Right renal pelvis (tissue), 4 donors: ENCODE measurements at regions not wholly inside any gene's neighbourhood (a gene's known extent, or its start where the extent isn't known, plus 50 kb on each side); places are given as distances from the start of the nearest gene placed in this dataset.
"Not testable (repeated sequence)": the region's sequence is repeated elsewhere in the genome, so short reads cannot be mapped to it uniquely, and the experiment has no call there.

Source experiments
- DNase-seq, 4 donors: peaks; one replicate each; pipeline ENCODE4 v3.0.0-alpha.2; 2013; ENCODE audit warnings: low read depth in 4 of 4, low spot score in 3 of 4, missing footprints in 1 of 4

DNA sequence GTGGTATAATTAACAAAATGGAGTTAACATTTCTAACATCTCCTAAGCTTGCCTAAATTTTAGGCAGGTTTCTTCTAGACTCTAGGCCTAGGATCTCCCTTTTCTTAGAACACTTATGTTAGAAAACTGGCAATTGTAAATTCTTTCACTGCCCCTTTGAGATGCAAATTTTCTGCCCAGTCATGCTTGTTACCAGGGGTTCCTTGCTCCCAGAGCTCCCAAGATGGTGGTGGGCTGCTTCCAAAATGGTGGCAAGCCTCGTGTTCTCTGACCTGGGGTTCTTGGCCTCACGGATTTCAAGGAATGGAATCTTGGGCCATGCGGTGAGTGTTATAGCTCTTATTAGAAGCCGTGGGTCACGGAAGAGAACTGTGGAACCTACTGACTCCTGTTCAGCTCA lies 1361.4 kb downstream of the NCAM2 start:
- not testable (repeated sequence) for DNase-seq

GRCh38 chr21:22363504-22363903 lies 1365.3 kb downstream of the NCAM2 start:
- DNase-seq: no peak

DNA sequence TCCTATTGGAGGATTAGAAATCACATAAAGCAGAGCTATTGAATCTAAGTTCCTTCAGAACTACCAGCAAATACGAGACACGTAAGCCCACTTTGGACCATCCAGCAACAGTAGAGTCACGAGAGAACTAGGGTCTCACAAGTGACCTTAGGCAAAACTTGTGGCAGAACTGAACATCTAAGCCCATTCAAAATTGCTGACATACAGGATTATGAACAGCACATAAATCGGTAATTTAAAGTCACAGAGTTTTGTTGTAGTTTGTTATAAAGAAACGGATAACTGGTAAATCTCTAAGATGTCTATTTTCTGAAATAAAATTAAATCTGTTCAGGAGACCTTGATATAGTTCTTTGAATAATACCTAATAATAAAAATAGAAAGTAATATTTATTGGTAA lies 1366.0 kb downstream of the NCAM2 start:
- DNase-seq: no peak

DNA sequence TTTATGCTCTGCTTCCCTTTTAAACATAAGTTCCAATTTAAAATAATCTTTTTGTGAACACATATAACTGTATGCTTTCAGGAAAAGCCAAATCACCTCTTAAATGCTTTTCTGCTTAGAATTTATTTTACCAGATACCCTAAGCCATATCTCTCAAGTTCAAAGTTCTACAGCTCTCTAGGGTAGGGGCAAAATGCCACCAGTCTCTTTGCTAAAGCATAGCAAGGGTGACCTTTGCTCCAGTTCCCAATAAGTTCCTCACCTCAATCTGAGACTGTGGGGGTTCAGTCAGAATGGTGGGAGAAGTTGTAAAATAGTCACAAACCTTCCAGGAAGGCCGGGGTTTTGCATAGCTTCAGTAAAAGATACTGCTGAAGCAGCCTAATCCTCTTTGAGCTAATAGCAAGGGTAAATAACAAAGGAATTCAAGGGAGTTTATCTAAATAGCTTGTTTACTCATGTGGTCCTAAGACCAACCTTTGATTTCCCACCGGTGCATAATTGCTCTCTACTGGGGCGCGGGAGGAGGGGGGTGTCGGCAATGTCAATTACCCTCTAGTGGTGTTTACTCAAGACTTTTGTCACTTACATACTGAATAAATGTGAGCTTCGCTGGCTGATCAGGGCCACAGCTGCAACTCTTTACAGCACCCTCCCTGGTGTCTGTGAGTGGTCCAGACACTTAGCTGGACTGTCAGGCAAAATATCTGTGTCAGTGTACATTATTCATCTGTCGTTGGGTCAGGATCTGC lies 1376.2 kb downstream of the NCAM2 start:
- DNase-seq: no peak

GRCh38 chr21:22377795-22378194 lies 1379.6 kb downstream of the NCAM2 start:
- DNase-seq: not testable (repeated sequence)

DNA sequence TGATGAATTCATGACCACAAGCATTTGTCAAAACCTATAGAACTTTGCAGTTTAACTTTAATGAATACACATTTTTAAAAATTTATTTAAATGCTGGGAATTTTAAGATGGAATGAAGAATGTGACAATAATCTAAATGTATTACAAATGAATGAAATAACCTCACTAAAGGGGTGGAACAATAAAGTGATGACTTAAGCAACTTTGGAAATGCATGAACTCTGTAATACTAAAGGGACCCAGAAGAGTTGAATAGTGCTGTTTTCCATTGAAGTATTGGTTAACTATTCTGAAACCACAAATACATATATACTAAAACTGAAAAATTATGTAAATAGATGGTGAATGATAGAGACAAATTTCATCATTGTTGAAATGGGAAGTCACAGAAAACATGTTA lies 1395.1 kb downstream of the NCAM2 start:
- no peak for DNase-seq

- no peak for DNase-seq
These were observed 1397.8 kb downstream of the NCAM2 start for GRCh38 chr21:22395965-22396364.

GRCh38 chr21:22399681-22400514 lies 1401.7 kb downstream of the NCAM2 start:
- no peak for DNase-seq

DNA sequence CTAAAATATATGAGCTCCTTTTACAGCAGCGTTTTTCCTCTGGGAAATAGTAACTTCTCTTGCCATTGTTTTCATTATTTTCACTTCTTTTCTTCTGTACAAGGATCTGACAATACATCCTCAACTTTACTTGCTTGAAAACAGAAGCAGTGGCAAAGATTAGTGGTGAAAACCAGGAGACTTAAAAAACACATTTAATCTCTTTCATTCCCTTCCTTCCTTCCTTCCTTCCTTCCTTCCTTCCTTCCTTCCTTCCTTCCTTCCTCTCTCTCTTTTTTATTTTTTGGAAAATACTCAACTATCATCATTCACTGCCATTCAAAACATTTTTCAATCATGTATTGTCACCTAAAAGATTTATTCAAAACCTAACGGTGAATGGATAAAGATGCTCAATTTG lies 1411.4 kb downstream of the NCAM2 start:
- no peak for DNase-seq

- no peak for DNase-seq
These were observed 1418.3 kb downstream of the NCAM2 start for GRCh38 chr21:22416555-22416954.

DNA sequence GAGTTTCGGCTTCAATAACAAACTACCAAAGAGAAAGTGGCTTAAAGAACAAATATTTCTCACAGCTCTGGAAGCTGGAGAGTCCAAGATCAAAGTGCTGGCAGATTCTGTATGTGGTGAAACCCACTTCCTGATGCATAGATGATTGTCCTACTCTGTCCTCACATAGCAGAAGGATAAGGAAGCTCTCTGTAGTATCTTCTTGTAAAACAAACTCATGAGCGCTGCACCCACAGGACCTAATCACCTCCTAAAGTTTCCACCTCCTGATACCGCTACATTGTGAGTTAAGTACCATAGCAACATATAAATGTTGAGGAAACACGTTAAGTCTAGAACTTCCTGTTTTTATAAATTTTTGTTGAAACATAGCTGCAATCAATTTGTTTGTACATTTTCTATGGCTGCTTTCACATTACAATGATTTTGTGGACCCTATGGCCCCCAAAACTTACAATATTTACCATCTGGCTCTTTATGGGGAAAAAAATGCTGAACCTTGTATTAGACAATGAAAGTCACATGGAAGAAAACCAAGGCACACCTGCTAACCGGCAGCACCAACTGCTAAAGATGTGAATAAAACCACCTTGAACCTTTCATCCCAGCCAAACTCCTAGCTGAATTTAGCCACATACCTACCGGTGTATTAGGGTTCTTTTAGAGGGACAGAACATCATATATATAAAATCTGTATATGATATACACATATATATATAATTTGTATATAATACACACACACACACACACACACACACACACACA lies 1423.4 kb downstream of the NCAM2 start:
- DNase-seq: no peak

DNA sequence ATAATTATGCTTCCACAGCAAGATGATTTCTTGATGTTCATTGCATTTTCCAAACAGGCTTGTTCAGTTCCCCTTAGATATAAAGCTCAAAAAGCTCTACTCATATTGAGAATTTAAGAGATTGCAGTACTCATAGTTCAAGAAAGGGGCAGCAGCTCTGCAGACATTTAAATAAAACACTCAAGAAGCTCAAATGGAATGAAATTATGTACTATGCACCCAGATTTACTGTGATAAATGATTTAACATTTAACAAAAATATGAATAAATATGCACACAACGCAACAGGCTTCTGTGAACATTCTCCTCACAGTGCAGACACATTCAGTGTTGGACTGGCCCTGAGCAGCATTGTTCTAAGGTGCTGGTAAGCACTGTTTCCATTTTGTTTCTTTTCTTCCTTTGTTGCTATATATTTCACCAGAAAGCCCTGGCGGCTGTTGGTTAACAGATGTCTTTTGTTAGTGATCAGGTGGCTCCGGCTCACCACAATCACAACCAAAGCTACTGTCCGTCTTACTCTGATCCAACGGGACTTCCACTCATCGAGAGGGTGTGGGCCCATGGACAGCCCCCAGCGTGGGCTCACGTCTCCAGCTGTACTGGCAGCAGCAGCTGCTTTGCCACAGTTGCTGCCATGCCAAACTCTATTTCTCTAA lies 1440.3 kb downstream of the NCAM2 start:
- DNase-seq: no peak

GRCh38 chr21:22444990-22445389 lies 1446.8 kb downstream of the NCAM2 start:
- no peak for DNase-seq

DNA sequence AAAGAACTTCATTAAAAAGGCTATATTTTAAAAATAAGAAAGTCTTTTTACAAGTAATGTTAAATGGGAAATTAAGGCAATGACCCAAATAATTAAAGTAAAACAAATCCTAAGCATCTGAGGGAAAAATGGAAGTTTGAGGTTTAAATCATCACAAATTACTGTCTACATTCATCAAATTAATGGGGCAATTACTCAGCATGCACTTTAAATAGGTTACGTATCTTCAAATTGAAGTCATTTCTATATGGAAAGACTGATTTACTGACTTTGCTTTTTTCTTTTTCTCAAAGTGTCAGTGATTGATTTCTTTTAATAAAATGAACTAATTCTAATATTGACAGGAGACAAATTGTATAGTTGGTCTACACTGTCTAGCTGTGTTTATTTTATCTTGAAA lies 1452.3 kb downstream of the NCAM2 start:
- DNase-seq: no peak

- no peak for DNase-seq
These were observed 1458.0 kb downstream of the NCAM2 start for GRCh38 chr21:22456241-22456640.

GRCh38 chr21:22468893-22469292 lies 1470.7 kb downstream of the NCAM2 start:
- no peak for DNase-seq

- no peak for DNase-seq
These were observed 1476.2 kb downstream of the NCAM2 start for GRCh38 chr21:22474403-22474802.

DNA sequence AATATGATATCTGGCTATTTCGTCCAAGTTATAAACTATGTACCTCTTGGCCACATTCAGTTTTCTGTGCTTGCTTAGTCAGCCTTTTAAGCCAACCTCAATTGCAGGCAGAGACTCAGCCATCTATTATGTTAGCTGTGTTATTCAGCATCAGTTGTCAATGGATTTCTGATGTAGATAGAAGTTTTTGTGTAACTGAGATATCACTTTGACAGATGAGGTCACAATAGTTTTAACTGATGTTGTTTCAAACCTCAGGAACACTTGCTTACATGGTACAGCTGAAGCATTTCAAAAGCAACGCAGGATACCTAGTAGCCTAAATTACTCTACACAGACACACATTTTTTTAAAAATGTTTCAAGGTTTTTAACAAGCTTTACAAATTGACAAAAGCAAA lies 1478.0 kb downstream of the NCAM2 start:
- DNase-seq: no peak

DNA sequence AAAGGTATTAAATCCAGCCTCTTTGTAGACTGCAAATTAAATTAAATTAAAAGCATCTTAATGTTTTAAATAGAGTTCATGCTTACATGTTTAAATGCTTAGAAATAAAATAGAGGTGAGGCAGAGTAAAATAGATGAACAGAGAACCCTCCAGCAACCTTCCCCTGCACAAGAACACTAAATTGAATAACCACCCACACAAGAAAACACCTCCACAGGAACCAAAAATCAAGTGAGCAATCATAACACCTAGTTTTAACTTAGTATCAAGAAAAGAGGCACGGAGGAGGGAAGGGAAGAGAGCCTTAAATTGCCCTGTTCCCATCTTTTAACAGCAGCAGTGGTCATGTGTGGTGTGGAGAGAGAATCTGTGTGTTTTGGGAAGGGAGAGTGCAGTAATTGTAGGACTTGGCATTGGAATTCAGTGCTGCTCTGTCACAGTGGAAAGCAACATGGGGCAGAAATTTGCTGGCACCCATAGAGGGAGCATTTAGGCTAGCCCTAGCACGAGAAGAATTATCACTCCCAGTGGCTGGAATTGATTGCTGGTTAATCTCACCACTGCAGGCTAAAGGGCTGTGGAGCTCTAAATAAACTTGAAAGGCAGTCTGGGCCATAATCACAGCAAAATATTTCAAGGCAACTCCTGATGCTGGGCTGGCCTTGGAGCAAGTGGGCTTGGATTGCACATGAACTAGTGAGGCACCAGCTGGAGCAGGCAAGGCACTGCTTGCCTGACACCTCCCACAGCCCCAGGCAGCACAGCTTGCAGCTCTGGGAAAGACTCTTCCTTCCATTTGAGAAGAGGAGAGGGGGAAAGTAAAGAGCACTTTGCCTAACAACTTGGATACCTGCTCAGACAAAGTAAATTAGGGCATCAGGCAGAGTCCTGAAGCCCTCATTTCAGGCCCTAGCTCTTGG lies 1478.8 kb downstream of the NCAM2 start:
- no peak for DNase-seq

GRCh38 chr21:22490049-22490448 lies 1491.8 kb downstream of the NCAM2 start:
- no peak for DNase-seq
